ENCODE measurements at regions not wholly inside any gene's neighbourhood (a gene's known extent, or its start where the extent isn't known, plus 50 kb on each side); places are given as distances from the start of the nearest gene placed in this dataset.

- ATAC-seq: no peak
Measured at GRCh38 chr16:65896448-65897153, 469.9 kb upstream of the CDH5 start.

GRCh38 chr16:65895906-65896305 lies 470.6 kb upstream of the CDH5 start:
- Mint-ChIP-seq H3K36me3 (ENCODE audit: low read depth) (no peaks in the 10 kb centered on the region), H3K27ac (no peak overlapping the region), H3K27me3 (peaks cover 12% of the 10 kb centered on the region), H3K4me3 (no peak overlapping the region), H3K4me1 (no peaks in the 10 kb centered on the region)
- ATAC-seq: no peak
- H3K9me3 ChIP-seq (ENCODE audit: control insufficient read depth, low read length, poor library complexity, severe bottlenecking): no peaks in the 10 kb centered on the region
- DNase-seq: no peak

More at GRCh38 chr16:65896448-65897153, 469.9 kb upstream of the CDH5 start:
- no peaks in the 10 kb centered on the region for H3K9me3 ChIP-seq (ENCODE audit: control insufficient read depth, low read length, poor library complexity, severe bottlenecking)
- Mint-ChIP-seq H3K36me3 (ENCODE audit: low read depth) (no peaks in the 10 kb centered on the region), H3K27me3 (peaks cover 12% of the 10 kb centered on the region), H3K27ac (no peak overlapping the region), H3K4me3 (no peak overlapping the region), H3K4me1 (no peaks in the 10 kb centered on the region)
- DNase-seq: no peak

- no peaks in the 10 kb centered on the region for H3K9me3 ChIP-seq (ENCODE audit: control insufficient read depth, low read length, poor library complexity, severe bottlenecking)
- Mint-ChIP-seq H3K4me3 (no peak overlapping the region), H3K27me3 (peaks cover 12% of the 10 kb centered on the region), H3K36me3 (ENCODE audit: low read depth) (no peaks in the 10 kb centered on the region), H3K4me1 (no peaks in the 10 kb centered on the region), H3K27ac (no peak overlapping the region)
- DNase-seq (no peak), ATAC-seq (no peak)
Measured at GRCh38 chr16:65895486-65895885, 471.0 kb upstream of the CDH5 start.

GRCh38 chr16:65890203-65890602 lies 476.3 kb upstream of the CDH5 start:
- H3K27ac Mint-ChIP-seq: no peak overlapping the region
- H3K27me3 Mint-ChIP-seq: peaks cover 4% of the 10 kb centered on the region
- H3K9me3 ChIP-seq (ENCODE audit: control insufficient read depth, low read length, poor library complexity, severe bottlenecking): no peaks in the 10 kb centered on the region
- ATAC-seq (no peak), DNase-seq (no peak)
- no peaks in the 10 kb centered on the region for H3K36me3 Mint-ChIP-seq (ENCODE audit: low read depth)
- no peaks in the 10 kb centered on the region for H3K4me1 Mint-ChIP-seq
- H3K4me3 Mint-ChIP-seq: no peak overlapping the region

- H3K27me3 Mint-ChIP-seq: no peaks in the 10 kb centered on the region
- H3K4me1 Mint-ChIP-seq: no peaks in the 10 kb centered on the region
- H3K27ac Mint-ChIP-seq: no peak overlapping the region
- H3K4me3 Mint-ChIP-seq: no peak overlapping the region
- H3K9me3 ChIP-seq (ENCODE audit: control insufficient read depth, low read length, poor library complexity, severe bottlenecking): no peaks in the 10 kb centered on the region
- no peaks in the 10 kb centered on the region for H3K36me3 Mint-ChIP-seq (ENCODE audit: low read depth)
- DNase-seq (no peak), ATAC-seq (no peak)
Measured at GRCh38 chr16:65889533-65889966, 476.9 kb upstream of the CDH5 start.

- DNase-seq (no peak), ATAC-seq (no peak)
- Mint-ChIP-seq H3K27ac (no peak overlapping the region), H3K4me1 (no peaks in the 10 kb centered on the region), H3K36me3 (ENCODE audit: low read depth) (no peaks in the 10 kb centered on the region), H3K4me3 (no peak overlapping the region), H3K27me3 (no peaks in the 10 kb centered on the region)
- no peaks in the 10 kb centered on the region for H3K9me3 ChIP-seq (ENCODE audit: control insufficient read depth, low read length, poor library complexity, severe bottlenecking)
Measured at GRCh38 chr16:65888201-65888600, 478.3 kb upstream of the CDH5 start.

- Mint-ChIP-seq H3K27me3 (no peaks in the 10 kb centered on the region), H3K36me3 (ENCODE audit: low read depth) (no peaks in the 10 kb centered on the region), H3K4me3 (no peak overlapping the region), H3K27ac (no peak overlapping the region), H3K4me1 (no peaks in the 10 kb centered on the region)
- ATAC-seq (no peak), DNase-seq (no peak)
- no peaks in the 10 kb centered on the region for H3K9me3 ChIP-seq (ENCODE audit: control insufficient read depth, low read length, poor library complexity, severe bottlenecking)
Measured at GRCh38 chr16:65884018-65884417, 482.5 kb upstream of the CDH5 start.

GRCh38 chr16:65878347-65878746 lies 488.1 kb upstream of the CDH5 start:
- Mint-ChIP-seq H3K4me1 (no peaks in the 10 kb centered on the region), H3K36me3 (ENCODE audit: low read depth) (no peaks in the 10 kb centered on the region), H3K27ac (no peak overlapping the region), H3K4me3 (no peak overlapping the region), H3K27me3 (peaks cover 6% of the 10 kb centered on the region)
- H3K9me3 ChIP-seq (ENCODE audit: control insufficient read depth, low read length, poor library complexity, severe bottlenecking): no peaks in the 10 kb centered on the region
- ATAC-seq (no peak), DNase-seq (no peak)

- no peaks in the 10 kb centered on the region for H3K9me3 ChIP-seq (ENCODE audit: control insufficient read depth, low read length, poor library complexity, severe bottlenecking)
- Mint-ChIP-seq H3K27ac (no peak overlapping the region), H3K4me1 (no peaks in the 10 kb centered on the region), H3K27me3 (peaks cover 6% of the 10 kb centered on the region), H3K4me3 (no peak overlapping the region), H3K36me3 (ENCODE audit: low read depth) (no peaks in the 10 kb centered on the region)
- DNase-seq: no peak
- no peak for ATAC-seq
Measured at GRCh38 chr16:65876624-65877023, 489.9 kb upstream of the CDH5 start.

GRCh38 chr16:65876056-65876408 lies 490.5 kb upstream of the CDH5 start:
- Mint-ChIP-seq H3K36me3 (ENCODE audit: low read depth) (no peaks in the 10 kb centered on the region), H3K4me3 (no peak overlapping the region), H3K27me3 (peaks cover 7% of the 10 kb centered on the region), H3K27ac (no peak overlapping the region), H3K4me1 (no peaks in the 10 kb centered on the region)
- no peaks in the 10 kb centered on the region for H3K9me3 ChIP-seq (ENCODE audit: control insufficient read depth, low read length, poor library complexity, severe bottlenecking)
- DNase-seq: no peak
- ATAC-seq: no peak

GRCh38 chr16:65875381-65876055 lies 491.0 kb upstream of the CDH5 start:
- H3K27me3 Mint-ChIP-seq: peaks cover 11% of the 10 kb centered on the region
- ATAC-seq: no peak
- no peaks in the 10 kb centered on the region for H3K36me3 Mint-ChIP-seq (ENCODE audit: low read depth)

GRCh38 chr16:65869261-65869660 lies 497.2 kb upstream of the CDH5 start:
- no peaks in the 10 kb centered on the region for H3K9me3 ChIP-seq (ENCODE audit: control insufficient read depth, low read length, poor library complexity, severe bottlenecking)
- Mint-ChIP-seq H3K4me3 (no peak overlapping the region), H3K27me3 (peaks cover 10% of the 10 kb centered on the region), H3K27ac (no peak overlapping the region), H3K36me3 (ENCODE audit: low read depth) (no peaks in the 10 kb centered on the region), H3K4me1 (no peaks in the 10 kb centered on the region)
- no peak for ATAC-seq
- DNase-seq: no peak

More at GRCh38 chr16:65875381-65876055, 491.0 kb upstream of the CDH5 start:
- no peak overlapping the region for H3K4me3 Mint-ChIP-seq
- no peak for DNase-seq
- no peaks in the 10 kb centered on the region for H3K4me1 Mint-ChIP-seq
- no peak overlapping the region for H3K27ac Mint-ChIP-seq
- H3K9me3 ChIP-seq (ENCODE audit: control insufficient read depth, low read length, poor library complexity, severe bottlenecking): no peaks in the 10 kb centered on the region

GRCh38 chr16:65867276-65867960 lies 499.1 kb upstream of the CDH5 start:
- H3K27ac Mint-ChIP-seq: no peak overlapping the region
- no peaks in the 10 kb centered on the region for H3K36me3 Mint-ChIP-seq (ENCODE audit: low read depth)
- no peak overlapping the region for H3K4me3 Mint-ChIP-seq
- peaks cover 5% of the 10 kb centered on the region for H3K27me3 Mint-ChIP-seq
- no peaks in the 10 kb centered on the region for H3K9me3 ChIP-seq (ENCODE audit: control insufficient read depth, low read length, poor library complexity, severe bottlenecking)
- no peaks in the 10 kb centered on the region for H3K4me1 Mint-ChIP-seq
- ATAC-seq: no peak
- DNase-seq: no peak
